HEK293 (cell line): ENCODE measurements at regions not wholly inside any gene's neighbourhood (a gene's known extent, or its start where the extent isn't known, plus 50 kb on each side); places are given as distances from the start of the nearest gene placed in this dataset.

ENCODE experiments used
- CTCF ChIA-PET: fragments of 350-600 bp; formaldehyde crosslinking; extraction: SDS; loops from one replicate; lab custom pipeline; 2021; ENCODE audit warnings: antibody characterized with exemption; lab: Yijun Ruan, JAX
- POLR2A ChIA-PET: fragments of 300-600 bp; formaldehyde crosslinking; extraction: SDS; loops from one replicate; lab custom pipeline; 2020; ENCODE audit warnings: antibody characterized with exemption, inconsistent platforms; lab: Yijun Ruan, JAX
- H3K27ac ChIP-seq: fragments of 200-500 bp; sonication (Bioruptor generic); 2 replicates; pipeline ENCODE4 v1.5.1; 2014; ENCODE audit warnings: low read depth, low read length, control low read depth, inconsistent platforms; ENCODE audit errors: extremely low read depth
- H3K36me3 ChIP-seq, 2 experiments: fragments of 200-500 bp in 1 of 2; sonication (Bioruptor generic) in 1 of 2; 1 replicate in 1 of 2; 2 replicates in 1 of 2; pipeline ENCODE4 v1.5.1; 2014 to 2017; ENCODE audit warnings: inconsistent platforms in 2 of 2, low read length in 2 of 2; ENCODE audit not compliant: control insufficient read depth in 2 of 2, insufficient read depth in 1 of 2
- H3K4me1 ChIP-seq: fragments of 200-500 bp; sonication (Bioruptor generic); 2 replicates; pipeline ENCODE4 v1.5.1; 2014; ENCODE audit warnings: mild to moderate bottlenecking, low read length, inconsistent platforms; ENCODE audit not compliant: control insufficient read depth, insufficient read depth
- H3K4me3 ChIP-seq: 2 replicates; pipeline ENCODE4 v1.5.1; 2011; ENCODE audit warnings: low read depth, mild to moderate bottlenecking, control low read depth, low read length, moderate library complexity
- H3K9me3 ChIP-seq: fragments of 200-500 bp; sonication (Bioruptor generic); 2 replicates; pipeline ENCODE4 v1.5.1; 2014; ENCODE audit warnings: low read depth, low read length, inconsistent platforms; ENCODE audit not compliant: control insufficient read depth, insufficient read depth
- ELK4 ChIP-seq: IDR thresholded peaks from 2 replicates; pipeline ENCODE4 v1.6.1; 2011; ENCODE audit warnings: mild to moderate bottlenecking, low read depth, low read length, borderline replicate concordance
- FEZF1 ChIP-seq: fragments of 450-650 bp; formaldehyde crosslinking; IDR thresholded peaks from 2 replicates; pipeline ENCODE4 v1.5.1; 2016; ENCODE audit warnings: missing biosample characterization, missing genetic modification characterization
- RBAK ChIP-seq: fragments of 450-650 bp; formaldehyde crosslinking; IDR thresholded peaks from 2 replicates; pipeline ENCODE4 v1.5.1; 2016; ENCODE audit warnings: missing biosample characterization, missing genetic modification characterization
- SCRT1 ChIP-seq: fragments of 450-650 bp; formaldehyde crosslinking; IDR thresholded peaks from 2 replicates; pipeline ENCODE4 v1.5.1; 2016; ENCODE audit warnings: missing biosample characterization, missing genetic modification characterization, borderline replicate concordance
- TRIM28 ChIP-seq: IDR thresholded peaks from 2 replicates; pipeline ENCODE4 v1.6.1; 2011; ENCODE audit warnings: low read length, control low read depth, borderline replicate concordance
- TSHZ1 ChIP-seq: fragments of 450-650 bp; formaldehyde crosslinking; IDR thresholded peaks from 2 replicates; pipeline ENCODE4 v1.5.1; 2016; ENCODE audit warnings: missing biosample characterization, missing genetic modification characterization, borderline replicate concordance
- YY1 ChIP-seq: fragments of 450-650 bp; formaldehyde crosslinking; IDR thresholded peaks from 2 replicates; pipeline ENCODE4 v1.5.1; 2018; ENCODE audit warnings: missing biosample characterization, missing genetic modification characterization
- YY2 ChIP-seq: fragments of 450-650 bp; formaldehyde crosslinking; IDR thresholded peaks from 2 replicates; pipeline ENCODE4 v1.5.1; 2016; ENCODE audit warnings: missing biosample characterization, missing genetic modification characterization
- ZBTB8A ChIP-seq: fragments of 450-650 bp; formaldehyde crosslinking; IDR thresholded peaks from 2 replicates; pipeline ENCODE4 v1.5.1; 2016; ENCODE audit warnings: missing biosample characterization, missing genetic modification characterization
- ZFP3 ChIP-seq: fragments of 450-650 bp; formaldehyde crosslinking; IDR thresholded peaks from 2 replicates; pipeline ENCODE4 v1.5.1; 2016; ENCODE audit warnings: low read depth, missing biosample characterization, missing genetic modification characterization
- ZNF138 ChIP-seq: fragments of 450-650 bp; formaldehyde crosslinking; IDR thresholded peaks from 2 replicates; pipeline ENCODE4 v1.5.1; 2016; ENCODE audit warnings: missing biosample characterization, missing genetic modification characterization, borderline replicate concordance
- ZNF174 ChIP-seq: fragments of 450-650 bp; formaldehyde crosslinking; IDR thresholded peaks from 2 replicates; pipeline ENCODE4 v1.5.0; 2017; ENCODE audit warnings: missing biosample characterization, mild to moderate bottlenecking, missing genetic modification characterization
- ZNF223 ChIP-seq: fragments of 450-650 bp; formaldehyde crosslinking; IDR thresholded peaks from 2 replicates; pipeline ENCODE4 v1.5.1; 2016; ENCODE audit warnings: missing biosample characterization, missing genetic modification characterization
- ZNF335 ChIP-seq: fragments of 450-650 bp; formaldehyde crosslinking; conservative IDR thresholded peaks from 2 replicates; pipeline ENCODE4 v1.5.1; 2016; ENCODE audit warnings: missing biosample characterization, missing genetic modification characterization
- ZNF37A ChIP-seq: fragments of 450-650 bp; IDR thresholded peaks from 2 replicates; pipeline ENCODE4 v1.5.1; 2018; ENCODE audit warnings: missing biosample characterization, missing genetic modification characterization
- ZNF394 ChIP-seq: fragments of 450-650 bp; formaldehyde crosslinking; IDR thresholded peaks from 2 replicates; pipeline ENCODE4 v1.5.1; 2016; ENCODE audit warnings: missing biosample characterization, missing genetic modification characterization, mild to moderate bottlenecking, moderate library complexity, borderline replicate concordance
- ZNF473 ChIP-seq: fragments of 450-650 bp; formaldehyde crosslinking; IDR thresholded peaks from 2 replicates; pipeline ENCODE4 v1.5.1; 2017; ENCODE audit warnings: missing biosample characterization, missing genetic modification characterization
- ZNF621 ChIP-seq: fragments of 450-650 bp; formaldehyde crosslinking; IDR thresholded peaks from 2 replicates; pipeline ENCODE4 v1.5.1; 2017; ENCODE audit warnings: missing biosample characterization, missing genetic modification characterization
- ZNF629 ChIP-seq: fragments of 450-650 bp; formaldehyde crosslinking; IDR thresholded peaks from 2 replicates; pipeline ENCODE4 v1.5.1; 2017; ENCODE audit warnings: missing biosample characterization, missing genetic modification characterization
- ZNF660 ChIP-seq: fragments of 450-650 bp; IDR thresholded peaks from 2 replicates; pipeline ENCODE4 v1.5.1; 2018; ENCODE audit warnings: missing biosample characterization, mild to moderate bottlenecking, missing genetic modification characterization
- ZNF704 ChIP-seq: fragments of 450-650 bp; formaldehyde crosslinking; IDR thresholded peaks from 2 replicates; pipeline ENCODE4 v1.5.1; 2016; ENCODE audit warnings: missing biosample characterization, missing genetic modification characterization
- ZNF76 ChIP-seq: fragments of 450-650 bp; formaldehyde crosslinking; IDR thresholded peaks from 2 replicates; pipeline ENCODE4; 2016; ENCODE audit warnings: low read depth, missing biosample characterization, missing genetic modification characterization, borderline replicate concordance
- ZNF768 ChIP-seq: fragments of 450-650 bp; formaldehyde crosslinking; IDR thresholded peaks from 2 replicates; pipeline ENCODE4 v1.5.1; 2018; ENCODE audit warnings: missing biosample characterization, mild to moderate bottlenecking, missing genetic modification characterization
- ZNF830 ChIP-seq: fragments of 450-650 bp; IDR thresholded peaks from 2 replicates; pipeline ENCODE4 v1.5.0; 2018; ENCODE audit warnings: missing biosample characterization, missing genetic modification characterization, low read depth, mild to moderate bottlenecking, moderate library complexity
- ZSCAN16 ChIP-seq: fragments of 450-650 bp; formaldehyde crosslinking; IDR thresholded peaks from 2 replicates; pipeline ENCODE4 v1.5.1; 2016; ENCODE audit warnings: missing biosample characterization, missing genetic modification characterization

GRCh38 chr1:79981481-79981880, 975.0 kb upstream of the ADGRL4 start:
- ChIA-PET POLR2A (no interaction called here), CTCF (no interaction called here)
- TF ChIP-seq ZNF704 (tag by site-specific recombination) (no peak), ZNF335 (tag by site-specific recombination) (no peak), ZNF138 (tag by site-specific recombination) (no peak), ZNF473 (tag by site-specific recombination) (no peak), FEZF1 (tag by site-specific recombination) (no peak), ZNF223 (no peak), ZNF660 (tag by site-specific recombination) (no peak), TRIM28 (no peak), ZBTB8A (tag by site-specific recombination) (no peak)
- Histone ChIP-seq H3K4me1 (no peaks in the 10 kb centered on the region), H3K36me3 (no peaks in the 10 kb centered on the region), H3K27ac (no peak overlapping the region), H3K9me3 (no peaks in the 10 kb centered on the region), H3K4me3 (no peak overlapping the region)

GRCh38 chr1:79979346-79979745, 972.8 kb upstream of the ADGRL4 start:
- no peaks in the 10 kb centered on the region for H3K4me1 ChIP-seq
- POLR2A ChIA-PET: no interaction called here

GRCh38 chr1:79976287-79976686, 969.8 kb upstream of the ADGRL4 start:
- TF ChIP-seq ZNF768 (no peak), ZNF394 (tag by site-specific recombination) (no peak), SCRT1 (tag by site-specific recombination) (no peak), ZNF76 (tag by site-specific recombination) (no peak), ZSCAN16 (tag by site-specific recombination) (no peak), ZNF223 (no peak), ZNF138 (tag by site-specific recombination) (no peak), ZNF37A (tag by site-specific recombination) (no peak), ZNF621 (tag by site-specific recombination) (no peak)
- TF ChIP-seq, all 188 proteins: peak for 0
- POLR2A ChIA-PET: no interaction called here
- no peak overlapping the region for H3K4me3 ChIP-seq
- CTCF ChIA-PET: interaction anchor here (0.6 kb wide), 1 partner anchor 56 kb away, joined by 3 read pairs; no protein-coding TSS in a partner anchor
- no peaks in the 10 kb centered on the region for H3K36me3 ChIP-seq
- no peaks in the 10 kb centered on the region for H3K4me1 ChIP-seq
- H3K9me3 ChIP-seq: no peaks in the 10 kb centered on the region
- no peak overlapping the region for H3K27ac ChIP-seq

More at GRCh38 chr1:79979346-79979745, 972.8 kb upstream of the ADGRL4 start:
- no peaks in the 10 kb centered on the region for H3K36me3 ChIP-seq
- H3K9me3 ChIP-seq: no peaks in the 10 kb centered on the region
- no peak for TF ChIP-seq RBAK (tag by site-specific recombination)
- no peak for TF ChIP-seq ZFP3 (tag by site-specific recombination)
- CTCF ChIA-PET: no interaction called here
- H3K27ac ChIP-seq: no peak overlapping the region
- H3K4me3 ChIP-seq: no peak overlapping the region

GRCh38 chr1:79974659-79975058, 968.1 kb upstream of the ADGRL4 start:
- H3K27ac ChIP-seq: no peak overlapping the region
- no peaks in the 10 kb centered on the region for H3K36me3 ChIP-seq
- no peaks in the 10 kb centered on the region for H3K9me3 ChIP-seq
- POLR2A ChIA-PET: no interaction called here
- CTCF ChIA-PET: interaction anchor here (0.8 kb wide), 1 partner anchor 1641 kb away, joined by 5 read pairs; no protein-coding TSS in a partner anchor
- H3K4me1 ChIP-seq: no peaks in the 10 kb centered on the region
- H3K4me3 ChIP-seq: no peak overlapping the region
- TF ChIP-seq YY2 (no peak), ZNF629 (tag by site-specific recombination) (no peak), ZNF830 (no peak), ZFP3 (tag by site-specific recombination) (no peak), TSHZ1 (tag by site-specific recombination) (no peak), YY1 (no peak), ZNF174 (no peak), ZNF138 (tag by site-specific recombination) (no peak), ELK4 (no peak)
